H9 (cell line): ENCODE measurements at regions not wholly inside any gene's neighbourhood (a gene's known extent, or its start where the extent isn't known, plus 50 kb on each side); places are given as distances from the start of the nearest gene placed in this dataset.
A peak's percentile ranks its signal among the peaks of the same experiment; 100 is the strongest.

ENCODE experiments used
- DNase-seq: peaks from one replicate; pipeline ENCODE4 v3.0.0-alpha.2; 2017
- H2AFZ ChIP-seq: one replicate; pipeline ENCODE4 v1.6.1; 2013; ENCODE audit warnings: mild to moderate bottlenecking, low read length, control low read depth, moderate library complexity
- H2AK5ac ChIP-seq: 2 replicates; pipeline ENCODE4 v1.6.1; 2013; ENCODE audit warnings: low read length, control low read depth, mixed read lengths; ENCODE audit not compliant: insufficient read length
- H2BK120ac ChIP-seq: one replicate; pipeline ENCODE4 v1.6.1; 2013; ENCODE audit warnings: low read depth, mild to moderate bottlenecking, low read length, control low read depth, inconsistent platforms; ENCODE audit not compliant: poor library complexity, severe bottlenecking
- H2BK12ac ChIP-seq: 2 replicates; pipeline ENCODE4 v1.6.1; 2013; ENCODE audit warnings: low read length, control low read depth, mixed read lengths, low read depth; ENCODE audit not compliant: insufficient read length
- H2BK15ac ChIP-seq: 2 replicates; pipeline ENCODE4 v1.6.1; 2013; ENCODE audit warnings: low read depth, low read length, control low read depth
- H2BK20ac ChIP-seq: one replicate; pipeline ENCODE4 v1.6.1; 2013; ENCODE audit warnings: low read depth, mild to moderate bottlenecking, low read length, control low read depth, inconsistent platforms; ENCODE audit not compliant: poor library complexity, severe bottlenecking
- H2BK5ac ChIP-seq: 2 replicates; pipeline ENCODE4 v1.6.1; 2013; ENCODE audit warnings: low read length, control low read depth, mixed read lengths; ENCODE audit not compliant: insufficient read length
- H3K14ac ChIP-seq: 2 replicates; pipeline ENCODE4 v1.6.1; 2013; ENCODE audit warnings: low read length, control low read depth; ENCODE audit not compliant: insufficient read depth
- H3K18ac ChIP-seq: 2 replicates; pipeline ENCODE4 v1.6.1; 2013; ENCODE audit warnings: low read depth, mild to moderate bottlenecking, mixed read lengths, low read length, control low read depth; ENCODE audit not compliant: insufficient read length
- H3K23ac ChIP-seq: 2 replicates; pipeline ENCODE4 v1.6.1; 2013; ENCODE audit warnings: low read length, control low read depth, mixed read lengths, low read depth; ENCODE audit not compliant: insufficient read length
- H3K23me2 ChIP-seq: 2 replicates; pipeline ENCODE4 v1.6.1; 2013; ENCODE audit warnings: low read depth, mild to moderate bottlenecking, mixed read lengths, low read length, control low read depth; ENCODE audit not compliant: insufficient read length, poor library complexity, severe bottlenecking
- H3K27ac ChIP-seq: 2 replicates; pipeline ENCODE4 v1.5.1; 2013; ENCODE audit warnings: low read length, control low read depth, mixed read lengths, low read depth; ENCODE audit not compliant: insufficient read length
- H3K27me3 ChIP-seq: 2 replicates; pipeline ENCODE4 v1.6.1; 2013; ENCODE audit warnings: low read length, control low read depth, inconsistent platforms; ENCODE audit not compliant: insufficient read depth
- H3K4ac ChIP-seq: 2 replicates; pipeline ENCODE4 v1.6.1; 2013; ENCODE audit warnings: low read depth, mild to moderate bottlenecking, control low read depth, inconsistent platforms, low read length, moderate library complexity
- H3K4me1 ChIP-seq: 2 replicates; pipeline ENCODE4 v1.6.1; 2013; ENCODE audit warnings: low read length, control low read depth, inconsistent platforms; ENCODE audit not compliant: insufficient read depth
- H3K4me2 ChIP-seq: 2 replicates; pipeline ENCODE4 v1.6.1; 2013; ENCODE audit warnings: low read length, control low read depth, mixed read lengths; ENCODE audit not compliant: insufficient read length, insufficient read depth
- H3K56ac ChIP-seq: 2 replicates; pipeline ENCODE4 v1.6.1; 2013; ENCODE audit warnings: low read depth, mild to moderate bottlenecking, mixed read lengths, low read length, control low read depth; ENCODE audit not compliant: insufficient read length
- H3K79me1 ChIP-seq: 2 replicates; pipeline ENCODE4 v1.6.1; 2013; ENCODE audit warnings: low read depth, mild to moderate bottlenecking, moderate library complexity, low read length, control low read depth, inconsistent platforms; ENCODE audit not compliant: insufficient read depth, poor library complexity, severe bottlenecking
- H3K79me2 ChIP-seq: 2 replicates; pipeline ENCODE4 v1.6.1; 2013; ENCODE audit warnings: low read length, control low read depth, inconsistent platforms; ENCODE audit not compliant: insufficient read depth
- H3K9ac ChIP-seq: 2 replicates; pipeline ENCODE4 v1.6.1; 2013; ENCODE audit warnings: low read length, control low read depth, mixed read lengths; ENCODE audit not compliant: insufficient read length; ENCODE audit errors: extremely low read depth
- H3K9me3 ChIP-seq: one replicate; pipeline ENCODE4 v1.6.1; 2013; ENCODE audit warnings: low read depth, low read length, inconsistent platforms; ENCODE audit not compliant: control insufficient read depth
- H3T11ph ChIP-seq: one replicate; pipeline ENCODE4 v1.6.1; 2013; ENCODE audit warnings: mild to moderate bottlenecking, low read length, control low read depth, inconsistent platforms
- H4K20me1 ChIP-seq: one replicate; pipeline ENCODE4 v1.6.1; 2013; ENCODE audit not compliant: control insufficient read depth, insufficient read length, insufficient read depth
- H4K5ac ChIP-seq: 2 replicates; pipeline ENCODE4 v1.6.1; 2013; ENCODE audit warnings: low read depth, mild to moderate bottlenecking, mixed read lengths, low read length, control low read depth; ENCODE audit not compliant: insufficient read length
- H4K8ac ChIP-seq: replicated peaks from 2 replicates; pipeline ENCODE4 v1.6.1; 2013; ENCODE audit warnings: low read length, control low read depth, mixed read lengths, low read depth; ENCODE audit not compliant: insufficient read length
- H4K91ac ChIP-seq: 2 replicates; pipeline ENCODE4 v1.6.1; 2013; ENCODE audit warnings: low read depth, mild to moderate bottlenecking, moderate library complexity, mixed read lengths, low read length, control low read depth; ENCODE audit not compliant: insufficient read length
- H3K27ac Mint-ChIP-seq, 3 experiments: 2 replicates in 2 of 3; 3 replicates in 1 of 3; pipeline ENCODE4 v1.8.0; 2020 to 2021; ENCODE audit warnings: mixed read lengths in 3 of 3, mild to moderate bottlenecking in 1 of 3, moderate library complexity in 1 of 3
- H3K27me3 Mint-ChIP-seq: 2 replicates; pipeline ENCODE4 v1.8.0; 2021; ENCODE audit warnings: low read depth, mild to moderate bottlenecking, moderate library complexity, mixed read lengths
- H3K36me3 Mint-ChIP-seq, 3 experiments: 2 replicates in 2 of 3; 3 replicates in 1 of 3; pipeline ENCODE4 v1.8.0; 2020 to 2021; ENCODE audit warnings: low read depth in 3 of 3, mixed read lengths in 3 of 3; ENCODE audit not compliant: insufficient read depth in 1 of 3
- H3K4me1 Mint-ChIP-seq, 2 experiments: 2 replicates each; pipeline ENCODE4 v1.8.0; 2020; ENCODE audit warnings: mixed read lengths in 2 of 2
- H3K4me3 Mint-ChIP-seq, 2 experiments: 2 replicates in 1 of 2; 3 replicates in 1 of 2; pipeline ENCODE4 v1.8.0; 2020 to 2021; ENCODE audit warnings: mild to moderate bottlenecking in 2 of 2, mixed read lengths in 2 of 2, moderate library complexity in 1 of 2
- H3K9me3 Mint-ChIP-seq, 2 experiments: 2 replicates in 1 of 2; 3 replicates in 1 of 2; pipeline ENCODE4 v1.8.0; 2020; ENCODE audit warnings: mild to moderate bottlenecking in 2 of 2, mixed read lengths in 2 of 2, moderate library complexity in 1 of 2
- WGBS: extraction: QIAGEN DNeasy Blood & Tissue Kit; methylation state at CpG from one replicate; pipeline ENCODE4 v1.1.7; 2013; ENCODE audit warnings: missing lambda C conversion rate, low lambda C conversion rate, mixed read lengths; ENCODE audit not compliant: insufficient read length; ENCODE audit errors: extremely low coverage; 5-methylcytosine and 5-hydroxymethylcytosine counted together
- TF ChIP-seq, protein P1 (sequence below): fragments of 200-600 bp; sonication (generic); conservative IDR thresholded peaks from 3 replicates; pipeline ENCODE4 v1.8.0; 2021; ENCODE audit warnings: antibody characterized with exemption, mild to moderate bottlenecking

DNA sequence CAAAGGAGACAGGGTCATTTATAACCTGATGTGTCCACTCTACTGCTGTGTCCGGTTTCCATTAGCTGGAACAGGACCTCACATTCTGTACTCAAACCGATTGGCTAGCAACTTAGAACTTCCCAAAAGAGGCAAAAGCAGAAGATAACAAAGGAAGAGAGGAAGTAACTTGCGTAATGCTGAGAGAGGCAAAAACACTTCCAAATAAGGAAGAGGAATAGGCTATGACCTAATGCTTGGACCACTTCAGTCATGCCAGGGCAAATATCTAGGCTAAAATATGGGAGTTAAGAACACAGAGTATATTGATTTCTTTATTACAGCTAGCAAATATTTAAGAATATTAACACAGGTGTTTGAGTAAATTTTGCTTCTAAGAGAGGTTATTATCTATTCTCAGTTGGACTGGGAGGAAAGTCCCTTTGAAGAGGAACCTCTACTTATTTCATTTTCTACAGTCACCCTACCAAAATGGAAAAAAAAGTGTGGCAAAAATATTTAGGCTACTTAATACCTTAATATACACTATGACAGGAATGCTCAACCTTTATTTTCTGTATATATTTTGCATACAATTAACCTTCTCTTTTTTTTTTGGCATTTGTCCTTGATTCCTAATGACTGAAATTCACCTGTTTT lies 499.8 kb upstream of the CHORDC1 start:
- no peak overlapping the region for H3K4ac ChIP-seq
- no peaks in the 10 kb centered on the region for H3K79me2 ChIP-seq
- H2BK12ac ChIP-seq = no peak overlapping the region
- no peak overlapping the region for H3K4me3 Mint-ChIP-seq
- no peak overlapping the region for H3K9ac ChIP-seq
- DNase-seq = no peak
- H4K5ac ChIP-seq = no peak overlapping the region
- no peaks in the 10 kb centered on the region for H4K20me1 ChIP-seq
- peak overlapping the region in 2 of 3 experiments; percentile 14 to 16; a peak in 3 of 7 replicates for H3K27ac Mint-ChIP-seq
- H2BK120ac ChIP-seq = no peak overlapping the region
- no CpG with 5 or more reads among the region's 3 CpGs for WGBS
- no peak overlapping the region for H4K8ac ChIP-seq
- no peaks in the 10 kb centered on the region for H3K23me2 ChIP-seq
- no peak overlapping the region for H2BK15ac ChIP-seq
- H2BK5ac ChIP-seq = no peak overlapping the region
- H3K23ac ChIP-seq = no peak overlapping the region
- H2AK5ac ChIP-seq = no peak overlapping the region
- H3K27ac ChIP-seq = no peak overlapping the region
- no peak overlapping the region for H2AFZ ChIP-seq
- H3T11ph ChIP-seq = no peak overlapping the region
- H3K56ac ChIP-seq = no peak overlapping the region
- no peaks in the 10 kb centered on the region for H3K27me3 Mint-ChIP-seq
- H3K14ac ChIP-seq = no peak overlapping the region
- H3K4me2 ChIP-seq = no peak overlapping the region
- TF ChIP-seq, protein P1, sequence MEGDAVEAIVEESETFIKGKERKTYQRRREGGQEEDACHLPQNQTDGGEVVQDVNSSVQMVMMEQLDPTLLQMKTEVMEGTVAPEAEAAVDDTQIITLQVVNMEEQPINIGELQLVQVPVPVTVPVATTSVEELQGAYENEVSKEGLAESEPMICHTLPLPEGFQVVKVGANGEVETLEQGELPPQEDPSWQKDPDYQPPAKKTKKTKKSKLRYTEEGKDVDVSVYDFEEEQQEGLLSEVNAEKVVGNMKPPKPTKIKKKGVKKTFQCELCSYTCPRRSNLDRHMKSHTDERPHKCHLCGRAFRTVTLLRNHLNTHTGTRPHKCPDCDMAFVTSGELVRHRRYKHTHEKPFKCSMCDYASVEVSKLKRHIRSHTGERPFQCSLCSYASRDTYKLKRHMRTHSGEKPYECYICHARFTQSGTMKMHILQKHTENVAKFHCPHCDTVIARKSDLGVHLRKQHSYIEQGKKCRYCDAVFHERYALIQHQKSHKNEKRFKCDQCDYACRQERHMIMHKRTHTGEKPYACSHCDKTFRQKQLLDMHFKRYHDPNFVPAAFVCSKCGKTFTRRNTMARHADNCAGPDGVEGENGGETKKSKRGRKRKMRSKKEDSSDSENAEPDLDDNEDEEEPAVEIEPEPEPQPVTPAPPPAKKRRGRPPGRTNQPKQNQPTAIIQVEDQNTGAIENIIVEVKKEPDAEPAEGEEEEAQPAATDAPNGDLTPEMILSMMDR = no peak
- peaks cover under 1% of the 10 kb centered on the region; the same call in 1 of the 2 replicates for H3K4me1 ChIP-seq
- H2BK20ac ChIP-seq = no peak overlapping the region
- H3K9me3 ChIP-seq = no peaks in the 10 kb centered on the region
- no peak overlapping the region for H4K91ac ChIP-seq
- H3K18ac ChIP-seq = no peak overlapping the region
- no peaks in the 10 kb centered on the region for H3K27me3 ChIP-seq
- H3K36me3 Mint-ChIP-seq = peaks cover 2 to 3% (median 2%) of the 10 kb centered on the region in 3 experiments; a peak in 3 of 7 replicates
- no peaks in the 10 kb centered on the region for H3K79me1 ChIP-seq
- peaks cover under 1 to 3% of the 10 kb centered on the region in 2 experiments; a peak in 3 of 4 replicates for H3K4me1 Mint-ChIP-seq
- H3K9me3 Mint-ChIP-seq = no peaks in the 10 kb centered on the region
